ENCODE measurements at regions not wholly inside any gene's neighbourhood (a gene's known extent, or its start where the extent isn't known, plus 50 kb on each side); places are given as distances from the start of the nearest gene placed in this dataset.

DNA sequence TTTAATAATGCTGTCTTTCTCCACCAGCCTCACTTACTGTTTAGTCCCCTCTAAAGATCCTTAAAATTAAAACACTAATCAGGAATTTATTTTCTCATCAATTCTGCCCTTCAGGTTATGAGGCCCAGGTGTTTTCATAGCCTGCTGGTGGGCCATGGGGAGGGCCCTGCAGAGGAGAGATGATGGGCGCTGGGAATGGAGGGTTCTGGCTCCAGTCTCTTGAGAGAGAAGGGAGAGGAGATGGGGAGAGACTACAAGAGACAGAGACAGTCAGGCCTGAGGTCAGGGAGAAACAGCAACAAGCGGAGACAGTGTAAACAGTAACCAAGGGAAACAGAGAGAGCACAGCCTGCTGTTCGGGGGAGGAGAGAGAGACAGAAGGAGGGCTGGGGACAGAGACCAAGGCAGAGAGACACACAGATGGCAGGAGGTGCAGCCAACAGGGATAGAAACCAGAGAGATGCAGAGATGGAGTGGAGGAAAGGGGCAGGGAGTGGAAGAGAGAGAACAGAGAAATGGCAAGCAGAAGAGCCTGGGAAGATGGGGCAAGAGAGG, 187.3 kb upstream of the SYT13 start:
- DNase-seq (ENCODE audit: low read depth in 2 of 2): no peak

DNA sequence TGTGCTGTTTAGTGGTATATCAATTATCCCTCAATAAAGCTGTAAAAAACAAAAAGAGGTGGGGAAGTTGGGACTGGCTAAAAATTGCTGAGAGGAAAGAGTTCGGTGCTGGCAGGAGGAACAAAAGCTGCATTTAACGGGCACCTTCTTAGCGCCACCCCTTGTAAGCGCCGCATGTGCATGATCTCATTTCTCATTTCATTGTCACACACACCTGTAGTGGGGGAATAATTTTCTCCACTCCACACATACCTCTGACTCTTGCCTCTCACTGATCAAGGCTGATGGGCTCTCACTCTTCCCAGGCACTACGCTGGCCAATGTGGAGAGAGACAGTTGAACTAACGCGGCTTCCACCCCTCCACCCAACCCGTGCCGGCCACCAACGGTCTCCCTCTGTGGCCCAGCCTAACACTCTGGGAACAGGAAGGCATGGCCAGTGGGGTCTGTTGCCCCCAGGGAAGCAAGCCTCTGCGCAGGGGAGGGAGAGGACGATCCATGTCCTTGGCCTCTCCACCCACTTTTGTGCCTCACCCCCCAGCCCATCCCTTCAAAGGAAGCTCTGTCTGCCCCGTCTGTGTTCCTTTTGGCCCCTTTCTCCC, 186.7 kb upstream of the SYT13 start:
- DNase-seq (ENCODE audit: low read depth in 2 of 2): no peak

DNA sequence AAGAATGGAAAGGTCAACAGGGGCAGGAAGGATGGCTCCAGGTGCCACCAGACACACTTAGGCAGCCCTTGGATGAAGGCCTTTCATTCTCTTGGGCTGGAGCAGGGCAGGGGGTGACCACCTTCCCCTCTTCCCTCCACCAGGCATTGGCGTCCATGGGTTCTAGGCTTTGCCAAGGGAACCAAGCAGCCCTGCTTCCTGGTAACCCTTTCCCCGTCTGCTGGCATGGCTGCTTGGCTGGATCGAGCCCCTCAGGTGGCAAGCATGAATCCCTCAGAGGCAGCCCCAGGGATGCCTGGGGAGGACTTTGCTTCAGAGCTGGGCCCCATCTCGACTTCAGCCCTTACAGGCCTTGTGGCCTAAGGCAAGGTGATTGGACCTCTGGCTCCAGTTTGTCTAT, 185.1 kb upstream of the SYT13 start:
- DNase-seq (ENCODE audit: low read depth in 2 of 2): no peak

DNA sequence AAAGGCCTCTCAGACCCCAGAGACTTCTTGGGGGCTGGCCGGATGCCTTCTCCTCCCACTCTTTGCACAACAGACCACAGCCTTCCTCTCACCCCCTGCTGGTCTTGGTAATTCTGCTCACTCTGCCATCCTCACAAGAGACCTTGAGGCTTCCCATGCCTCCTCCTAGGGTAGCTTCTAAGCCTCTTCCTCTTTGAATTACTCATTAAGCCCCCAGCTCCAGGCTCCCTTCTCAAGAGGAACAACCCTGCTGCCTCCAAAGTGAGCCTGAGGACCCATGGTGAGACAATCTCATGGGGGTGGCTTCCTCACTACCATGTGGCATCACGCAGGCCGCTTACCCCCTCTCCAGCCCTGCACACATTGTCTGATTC, 184.6 kb upstream of the SYT13 start:
- no peak for DNase-seq (ENCODE audit: low read depth in 2 of 2)

DNA sequence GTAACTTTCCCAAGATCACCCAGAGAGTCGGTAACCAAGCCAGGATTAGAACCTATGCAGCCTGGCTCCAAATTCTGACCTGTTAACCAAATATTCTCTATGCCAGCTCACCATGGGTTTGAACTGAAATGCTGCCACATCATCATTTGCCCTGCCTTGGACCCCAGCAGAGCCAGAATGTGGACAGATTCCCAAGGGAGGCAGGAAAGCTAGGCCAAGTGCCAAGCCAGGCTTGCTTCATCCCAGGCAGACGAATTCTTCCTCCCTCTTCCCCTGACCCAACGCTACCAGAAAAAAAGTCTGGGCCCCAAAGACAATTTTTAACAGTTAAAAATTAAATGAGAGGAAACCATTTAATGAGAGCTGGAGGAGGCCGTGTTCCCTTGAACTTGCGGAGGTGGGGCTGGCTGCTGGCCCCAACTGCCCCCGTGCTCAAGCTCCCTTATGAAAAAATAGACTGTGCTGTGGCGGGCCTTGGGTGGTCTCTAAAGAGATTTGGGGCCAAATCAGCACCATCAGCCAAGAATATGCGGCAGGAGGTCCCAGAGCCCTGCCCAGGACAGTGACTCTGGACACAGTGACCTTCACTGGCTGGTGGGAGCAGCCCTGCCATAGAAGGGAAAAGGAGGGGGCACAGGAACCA, 184.1 kb upstream of the SYT13 start:
- DNase-seq (ENCODE audit: low read depth in 2 of 2): no peak

DNA sequence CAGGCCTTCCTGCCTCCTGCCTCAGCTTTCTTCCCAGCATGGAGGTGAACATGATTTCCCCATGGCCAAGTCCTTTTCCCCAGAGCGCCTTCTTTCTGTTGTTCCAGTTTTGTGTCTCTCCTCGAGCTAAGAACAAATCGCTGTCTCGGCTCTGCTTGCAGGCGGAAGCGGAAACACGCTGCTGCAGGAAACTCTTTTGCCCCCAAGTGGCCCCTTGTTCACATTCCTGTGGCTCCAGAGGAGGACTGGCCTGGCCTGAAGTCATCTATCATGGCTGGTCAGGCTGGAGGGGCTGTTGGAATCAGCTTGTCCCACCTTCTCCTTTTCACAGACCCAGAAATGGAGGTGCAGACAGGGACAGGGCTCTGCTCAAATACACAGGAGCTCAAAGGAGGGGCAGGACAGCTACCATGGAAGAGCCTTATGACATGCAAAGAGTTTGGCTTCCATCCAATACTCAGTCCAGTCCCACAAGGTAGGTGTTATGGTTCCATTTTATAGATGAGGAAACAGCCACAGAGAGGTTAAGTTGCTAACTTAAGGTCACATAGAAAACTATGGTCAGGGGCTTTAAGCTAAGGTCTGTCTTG, 182.2 kb upstream of the SYT13 start:
- no peak for DNase-seq (ENCODE audit: low read depth in 2 of 2)

DNA sequence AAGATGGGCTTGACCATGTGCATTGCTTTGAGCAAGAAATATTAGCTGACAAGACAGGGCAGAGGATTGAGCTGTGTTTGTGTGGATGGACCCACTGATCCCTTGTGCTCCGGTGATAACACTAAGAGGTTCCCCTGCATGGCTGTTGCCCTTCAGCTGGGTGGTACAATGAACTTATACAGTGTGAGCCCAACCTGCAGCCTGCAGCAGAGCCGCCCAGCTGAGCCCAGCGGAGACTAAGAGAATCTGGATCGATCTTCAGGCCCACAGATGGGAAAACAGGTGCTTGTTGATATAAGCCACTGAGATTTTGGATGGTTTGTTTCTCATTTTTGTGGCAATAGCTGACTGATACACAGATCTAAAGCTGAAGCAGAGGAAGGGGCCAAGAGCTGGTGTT, 177.4 kb upstream of the SYT13 start:
- DNase-seq (ENCODE audit: low read depth in 2 of 2): no peak

DNA sequence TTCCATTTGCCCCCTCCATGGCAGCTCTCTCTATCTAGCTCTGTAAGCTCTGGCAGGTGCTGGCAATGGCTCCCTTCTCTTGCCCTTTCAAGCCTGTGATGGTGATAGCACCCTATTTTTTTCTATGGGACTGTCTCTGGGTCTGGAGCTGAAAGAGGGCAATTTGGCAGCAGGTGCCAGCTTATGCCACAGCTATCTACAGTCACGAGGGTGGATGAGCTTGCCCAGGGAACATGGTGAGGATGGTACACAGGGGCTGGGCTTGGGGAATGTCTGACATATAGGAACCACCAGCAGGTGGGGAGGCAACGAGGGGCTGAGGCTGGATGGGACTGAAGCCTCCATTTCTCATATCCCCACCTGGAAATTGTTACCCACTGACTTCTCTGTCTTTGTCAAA, 175.4 kb upstream of the SYT13 start:
- DNase-seq (ENCODE audit: low read depth in 2 of 2): no peak

DNA sequence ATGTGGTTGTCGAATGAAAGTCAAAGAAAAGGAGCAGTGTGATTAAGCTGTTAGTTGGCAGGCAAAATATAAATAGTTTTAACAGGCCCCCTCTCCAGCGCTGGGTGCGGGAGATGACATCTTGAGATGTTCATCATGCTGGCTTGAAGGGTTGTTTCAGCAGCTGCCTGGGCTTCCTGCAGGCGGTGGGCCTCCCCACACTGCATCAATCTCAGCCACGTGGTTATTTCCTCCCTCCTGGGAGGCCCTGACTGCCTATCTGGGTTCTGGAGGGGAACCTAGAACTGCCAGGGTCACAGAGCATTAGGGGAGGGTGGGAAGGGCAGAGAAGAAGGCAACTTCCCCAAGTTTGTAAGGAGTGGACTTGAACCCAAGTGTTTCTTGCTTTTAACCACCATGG, 173.3 kb upstream of the SYT13 start:
- no peak for DNase-seq (ENCODE audit: low read depth in 2 of 2)

DNA sequence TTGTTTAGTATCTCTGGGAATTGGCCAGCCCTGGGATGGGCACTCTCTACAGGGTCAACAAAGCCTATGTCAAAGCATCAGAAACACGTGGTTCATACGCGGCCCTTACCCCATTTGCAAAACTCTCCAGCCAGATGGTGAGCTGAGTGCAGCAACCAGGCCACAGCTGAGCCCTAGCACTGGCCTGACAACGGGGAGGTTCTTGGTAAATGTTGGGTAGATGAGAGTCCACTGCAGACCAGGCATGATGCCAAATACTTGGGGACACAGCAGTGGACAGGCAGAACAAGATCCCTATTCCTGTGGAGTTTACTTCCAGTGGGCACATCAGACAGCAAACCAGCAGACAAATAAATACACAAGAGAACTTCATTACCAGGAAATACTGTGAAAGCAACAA, 172.1 kb upstream of the SYT13 start:
- no peak for DNase-seq (ENCODE audit: low read depth in 2 of 2)

DNA sequence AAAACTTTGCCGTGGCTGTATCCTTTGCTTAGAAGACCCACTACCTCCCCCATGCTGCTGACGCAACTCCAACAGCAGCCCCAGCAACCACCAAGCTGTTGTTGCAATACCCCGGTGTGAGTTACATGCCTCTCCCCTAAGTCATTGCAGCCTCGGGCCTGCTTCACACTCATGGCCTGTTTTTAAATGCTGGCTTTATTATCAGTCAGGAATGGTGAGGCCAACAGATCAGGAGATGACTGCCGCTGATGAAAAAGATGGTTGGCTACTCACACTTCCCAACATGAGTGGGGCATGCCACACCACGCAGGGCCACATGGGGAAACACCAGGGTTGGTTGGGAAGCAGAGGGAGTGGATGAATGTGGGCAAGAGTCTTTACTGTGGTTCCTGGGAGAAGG, 171.5 kb upstream of the SYT13 start:
- DNase-seq (ENCODE audit: low read depth in 2 of 2): no peak

DNA sequence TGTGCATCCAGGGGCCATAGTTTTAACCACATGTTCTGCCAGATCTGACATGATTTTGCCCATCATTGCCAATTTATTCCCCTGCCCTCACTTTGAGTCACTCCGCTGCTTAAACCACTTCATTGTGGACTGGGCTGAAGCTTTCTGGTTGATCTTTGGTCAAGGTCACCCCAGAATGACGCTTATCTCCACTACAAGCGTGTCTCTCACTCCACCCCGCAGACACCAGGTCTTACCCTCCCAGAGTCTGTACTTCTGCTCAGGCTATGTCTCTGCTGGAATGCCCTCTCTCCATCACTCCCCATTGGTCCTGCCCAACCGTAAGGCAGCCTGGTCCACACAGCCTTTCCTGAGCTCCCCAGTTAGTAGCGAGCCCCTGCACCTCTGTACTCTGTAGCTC, 170.5 kb upstream of the SYT13 start:
- DNase-seq (ENCODE audit: low read depth in 2 of 2): no peak

DNA sequence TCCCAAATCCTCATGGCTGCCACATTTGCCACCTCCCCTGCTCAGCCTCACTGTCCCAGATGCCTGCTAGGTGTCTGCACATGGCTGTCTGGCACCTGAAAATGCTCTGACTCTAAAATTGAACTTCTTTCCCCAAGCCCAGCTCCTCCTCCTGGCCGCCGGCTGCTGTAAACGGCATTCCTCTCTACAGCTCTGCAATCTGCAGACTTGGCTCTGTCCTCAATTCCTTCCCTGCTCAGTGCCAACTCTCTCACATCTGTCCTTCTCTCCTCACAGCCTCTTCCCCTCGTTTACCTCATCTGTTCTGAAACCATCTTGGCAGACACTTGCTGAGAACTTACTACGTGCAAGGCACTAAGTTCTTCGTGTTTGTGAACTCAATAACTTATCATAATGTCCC, 169.4 kb upstream of the SYT13 start:
- no peak for DNase-seq (ENCODE audit: low read depth in 2 of 2)

DNA sequence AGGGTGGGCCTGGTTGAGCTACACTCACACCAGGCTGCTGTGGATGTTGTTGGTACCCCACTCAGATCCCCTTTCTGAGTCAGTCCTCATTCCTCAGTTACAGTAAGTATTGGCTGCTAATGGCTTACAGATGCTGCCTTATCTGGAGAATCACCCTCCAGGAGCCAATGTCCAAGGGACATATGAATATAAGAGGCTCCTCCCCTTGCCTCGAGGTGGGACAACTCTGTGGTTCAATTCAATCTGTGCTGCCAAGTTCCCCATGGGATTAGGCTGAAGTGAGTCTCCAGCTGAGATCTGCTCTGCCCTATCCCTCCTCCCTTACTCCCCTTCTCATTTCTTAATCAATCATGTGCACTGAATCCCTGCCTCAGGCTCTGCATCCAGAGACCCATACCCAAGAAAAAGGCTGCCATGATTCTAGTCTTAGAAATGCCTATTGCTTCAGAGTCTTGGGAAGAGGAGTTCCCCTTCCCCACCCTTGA, 168.8 kb upstream of the SYT13 start:
- DNase-seq (ENCODE audit: low read depth in 2 of 2): no peak

DNA sequence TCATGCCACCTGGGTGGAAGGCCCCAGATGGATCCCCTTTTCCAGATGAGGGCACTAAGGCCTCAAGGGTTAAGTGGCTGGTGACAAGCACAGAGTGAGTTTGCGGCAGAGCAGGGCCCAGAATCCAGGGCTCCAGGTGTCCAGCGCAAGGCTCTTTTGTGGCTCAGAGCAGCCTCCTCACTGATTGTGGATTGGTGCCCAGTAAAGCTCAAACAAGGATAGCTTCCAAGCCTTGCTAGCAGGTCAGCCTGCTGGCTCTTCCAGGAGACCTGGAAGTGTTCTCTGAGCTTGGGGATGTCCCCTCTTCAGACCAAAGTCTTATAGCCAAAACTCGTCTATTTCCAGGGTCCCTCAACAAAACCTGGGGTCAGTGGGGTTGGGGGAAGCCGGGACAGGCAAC, 167.6 kb upstream of the SYT13 start:
- DNase-seq (ENCODE audit: low read depth in 2 of 2): no peak

DNA sequence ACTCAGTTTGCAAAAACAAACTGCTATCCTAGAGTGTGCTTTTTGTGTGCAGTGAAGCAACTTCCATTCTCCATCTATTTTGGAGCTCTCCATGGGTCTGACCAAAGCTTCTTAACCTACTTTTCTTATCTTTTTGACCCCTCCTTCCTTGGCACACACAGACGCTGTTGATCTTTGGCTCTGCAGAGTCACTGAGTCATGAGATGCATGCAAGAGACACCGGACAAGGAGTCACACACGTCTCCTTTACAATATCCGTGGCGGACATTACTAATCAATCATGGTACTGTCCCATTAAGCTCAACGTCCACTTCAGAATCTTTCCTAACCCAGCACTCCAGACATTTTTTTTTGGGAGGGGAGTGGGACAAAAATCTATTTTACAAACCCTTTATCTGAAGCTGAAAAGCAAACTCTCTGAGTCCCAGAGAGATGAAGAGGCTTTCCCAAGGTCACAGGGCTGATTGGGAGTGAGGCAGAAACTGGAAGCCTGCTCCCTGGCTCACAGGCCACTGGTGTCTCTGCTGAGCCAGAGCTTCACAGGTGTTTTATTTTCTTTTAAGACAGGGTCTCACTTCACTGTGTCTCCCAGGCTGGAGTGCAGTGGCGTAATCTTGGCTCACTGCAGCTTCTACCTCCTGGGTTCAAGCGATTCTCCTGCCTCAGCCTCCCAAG, 165.8 kb upstream of the SYT13 start:
- DNase-seq (ENCODE audit: low read depth in 2 of 2): no peak

DNA sequence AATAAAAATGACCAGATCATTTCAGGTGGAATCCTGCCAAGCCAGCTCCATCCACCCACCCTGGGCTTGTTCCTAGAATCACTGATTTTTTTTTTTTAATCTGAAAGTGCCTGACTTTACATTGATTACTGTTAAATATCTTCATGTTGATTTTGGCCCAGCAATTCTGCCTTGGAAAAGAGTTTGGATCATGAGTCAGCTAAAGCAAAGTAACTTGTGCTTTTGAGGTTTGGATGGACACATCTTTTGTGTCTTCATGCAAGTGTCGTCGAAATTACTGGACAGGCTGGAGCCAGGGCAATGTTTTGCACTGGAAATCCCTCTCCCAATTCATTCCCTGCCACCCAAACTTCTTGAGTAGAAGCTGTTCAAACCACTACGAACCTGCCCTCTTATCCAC, 164.0 kb upstream of the SYT13 start:
- DNase-seq (ENCODE audit: low read depth in 2 of 2): no peak

DNA sequence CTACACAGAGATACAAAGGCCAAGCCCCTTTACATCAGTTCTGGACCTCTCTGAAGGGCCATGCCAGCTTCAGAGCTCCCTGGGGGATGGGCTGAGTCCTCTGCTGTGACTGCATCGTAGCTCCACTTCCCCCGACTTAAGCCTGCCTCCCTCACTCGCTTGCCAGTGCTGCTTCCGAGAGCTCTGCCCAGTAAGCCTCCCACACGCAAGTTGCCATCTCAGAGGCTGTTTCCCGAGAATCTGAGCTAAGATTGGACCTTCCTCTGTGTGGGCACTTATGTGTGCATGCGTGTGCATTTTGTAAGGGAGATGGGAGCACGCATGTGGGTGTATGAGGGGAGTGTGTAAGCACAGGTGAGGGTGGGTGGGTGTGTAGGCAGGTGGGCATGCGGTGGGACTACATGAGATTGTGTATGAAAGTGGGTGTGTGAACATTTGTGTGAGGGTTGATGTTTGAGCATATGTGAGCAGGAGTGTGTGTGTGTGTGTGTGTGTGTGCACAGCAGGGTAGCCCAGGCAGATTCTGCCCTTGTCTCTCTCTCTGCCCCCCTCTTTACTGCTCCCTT, 163.0 kb upstream of the SYT13 start:
- no peak for DNase-seq (ENCODE audit: low read depth in 2 of 2)

DNA sequence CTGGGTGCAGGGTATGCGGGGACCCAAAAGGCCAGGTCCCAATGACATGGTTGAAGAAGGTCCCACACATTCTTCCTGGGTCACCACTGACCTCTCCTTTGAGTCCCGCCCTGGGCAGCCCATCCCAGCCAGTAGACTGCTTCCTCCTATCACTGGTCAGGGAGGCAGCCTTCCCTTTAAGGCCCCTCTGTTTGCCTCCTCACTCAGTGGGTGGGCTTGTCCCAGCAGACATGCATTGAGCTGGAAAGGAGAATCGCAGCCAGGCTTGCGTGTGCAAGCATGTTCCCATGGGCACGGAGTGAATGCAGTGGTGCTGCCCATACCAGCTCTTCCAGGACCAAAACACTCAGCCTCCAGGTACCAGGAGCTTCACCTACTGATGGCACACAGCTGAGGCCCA, 162.4 kb upstream of the SYT13 start:
- no peak for DNase-seq (ENCODE audit: low read depth in 2 of 2)

DNA sequence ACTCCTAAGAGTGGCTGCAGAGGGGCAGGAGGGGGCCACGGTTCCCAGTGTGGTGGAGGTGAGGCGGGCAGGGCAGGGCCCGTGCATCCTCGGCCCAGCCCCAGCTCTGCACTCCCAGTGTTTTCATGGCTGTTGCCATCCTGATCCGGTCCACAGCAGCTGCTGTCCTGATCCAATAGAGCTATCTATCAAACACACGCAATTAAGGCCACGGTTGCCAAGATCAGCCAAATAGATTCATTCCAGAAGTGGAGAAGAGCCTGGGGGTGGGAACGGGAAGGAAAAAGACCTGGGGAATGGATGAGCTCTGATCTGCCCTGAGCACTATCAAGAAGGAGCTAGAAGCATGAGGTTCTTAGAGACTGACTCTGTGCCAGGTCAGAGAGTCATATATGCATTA, 160.9 kb upstream of the SYT13 start:
- DNase-seq (ENCODE audit: low read depth in 2 of 2): no peak

DNA sequence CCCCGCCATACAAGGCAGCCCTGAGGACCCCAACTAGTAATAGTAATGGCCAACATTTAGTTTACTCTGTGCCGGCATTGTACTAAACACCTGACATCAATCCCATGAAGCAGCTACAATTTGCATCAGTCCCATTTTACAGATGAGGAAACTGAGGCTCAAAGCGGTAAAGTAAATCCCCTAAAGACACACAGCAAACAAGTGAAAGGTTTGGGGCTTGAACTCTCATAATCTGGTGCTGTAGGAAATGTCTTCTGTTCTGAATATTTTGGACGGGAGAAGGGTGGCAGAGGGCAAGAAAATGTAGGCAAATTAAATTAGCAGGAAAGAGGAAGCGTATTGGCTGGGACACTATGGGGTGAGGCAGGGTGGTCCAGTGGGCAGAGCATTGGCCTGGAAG, 160.3 kb upstream of the SYT13 start:
- DNase-seq (ENCODE audit: low read depth in 2 of 2): no peak

DNA sequence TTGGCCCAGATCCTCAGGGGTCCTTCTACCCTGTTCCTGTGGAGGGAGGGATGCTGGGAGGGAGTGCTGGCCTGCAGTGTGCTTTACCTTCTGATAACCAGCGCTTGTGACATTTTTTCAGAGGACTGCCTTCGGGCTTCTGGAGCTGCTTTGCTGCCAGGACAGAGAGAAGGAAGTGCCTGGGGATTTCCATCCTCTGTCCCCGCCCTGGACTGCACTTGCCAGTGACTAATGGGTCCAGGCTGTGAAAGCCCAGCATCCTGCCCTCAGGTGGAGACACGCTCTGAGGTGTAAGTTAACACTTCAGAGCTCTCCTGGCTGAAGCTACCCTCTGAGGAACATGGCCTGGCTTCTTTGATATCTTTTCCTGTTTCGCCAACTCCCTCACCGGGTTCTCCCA, 158.7 kb upstream of the SYT13 start:
- no peak for DNase-seq (ENCODE audit: low read depth in 2 of 2)

DNA sequence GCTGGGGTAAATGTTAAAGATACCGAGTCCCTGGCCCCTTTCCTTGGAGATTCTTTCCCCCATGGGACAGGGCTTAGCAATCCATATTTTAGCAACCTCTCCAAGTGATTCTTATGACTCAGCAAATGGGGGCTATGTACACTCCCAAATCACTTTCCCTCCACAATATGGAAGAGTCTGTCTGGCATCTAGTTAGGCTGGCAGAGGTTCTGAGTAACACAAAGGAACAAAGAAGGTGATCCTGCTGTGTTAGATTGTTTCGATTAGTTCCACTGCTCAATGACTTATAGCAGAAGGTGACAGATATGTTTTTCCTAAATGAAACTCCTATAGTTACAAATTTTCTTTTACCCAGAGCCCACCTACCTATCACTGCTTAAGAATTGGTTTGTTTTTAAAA, 154.0 kb upstream of the SYT13 start:
- no peak for DNase-seq (ENCODE audit: low read depth in 2 of 2)
